B cell (primary cell): ENCODE measurements at regions not wholly inside any gene's neighbourhood (a gene's known extent, or its start where the extent isn't known, plus 50 kb on each side); places are given as distances from the start of the nearest gene placed in this dataset.

Experiments
- ATAC-seq: fragments of 200-7000 bp; cut with Tn5 transposase; one replicate; pipeline ENCODE4 v1.10.0; 2021; ENCODE audit warnings: low read depth, mild to moderate bottlenecking, moderate number of reproducible peaks, moderate library complexity
- CTCF ChIA-PET: fragments of 350-600 bp; sonication (Branson Sonifier 250); formaldehyde crosslinking; loops from one replicate; lab custom pipeline; 2021; ENCODE audit warnings: antibody characterized with exemption, inconsistent platforms; lab: Charles Lee
- POLR2A ChIA-PET: fragments of 350-600 bp; sonication (Branson Sonifier 250); formaldehyde crosslinking; loops from one replicate; lab custom pipeline; 2021; ENCODE audit warnings: antibody characterized with exemption; lab: Charles Lee
- DNase-seq: peaks from one replicate; pipeline ENCODE4 v3.0.0; 2013
- H2AFZ ChIP-seq: 2 replicates; pipeline ENCODE4 v1.6.1; 2012; ENCODE audit warnings: mild to moderate bottlenecking, low read depth, low read length; ENCODE audit not compliant: insufficient read depth, poor library complexity, severe bottlenecking
- H3K27ac ChIP-seq, 2 donors: 1 replicate in 1 of 2; 2 replicates in 1 of 2; pipeline ENCODE4 v1.5.1; 2012 to 2013; ENCODE audit warnings: low read length in 2 of 2, mild to moderate bottlenecking in 2 of 2, moderate library complexity in 1 of 2
- H3K27me3 ChIP-seq, 4 experiments: fragments of 200-600 bp in 1 of 4; sonication (generic) in 1 of 4; replicated peaks in 1 of 4; 1 replicate in 2 of 4; 2 replicates in 2 of 4; pipeline versions ENCODE4 v1.6.1 to v1.7.0; 2013 to 2016; ENCODE audit warnings: low read length in 3 of 4, mild to moderate bottlenecking in 2 of 4, mixed read lengths in 1 of 4, moderate library complexity in 1 of 4; ENCODE audit not compliant: insufficient read depth in 4 of 4, control insufficient read depth in 3 of 4; ENCODE audit errors: control extremely low read depth in 1 of 4
- H3K36me3 ChIP-seq, 2 experiments: replicated peaks in 1 of 2; 1 replicate in 1 of 2; 2 replicates in 1 of 2; pipeline versions ENCODE4 v1.6.1 to v1.7.1; 2013; ENCODE audit warnings: low read length in 1 of 2; ENCODE audit not compliant: insufficient read depth in 2 of 2, control insufficient read depth in 1 of 2; ENCODE audit errors: control extremely low read depth in 1 of 2, extremely low read depth in 1 of 2
- H3K4me1 ChIP-seq, 2 donors: fragments of 200-600 bp in 1 of 2; sonication (generic) in 1 of 2; 1 replicate in 1 of 2; 2 replicates in 1 of 2; pipeline versions ENCODE4 v1.5.1 to v1.6.1; 2013 to 2017; ENCODE audit warnings: low read length in 2 of 2; ENCODE audit not compliant: control insufficient read depth in 2 of 2, insufficient read depth in 2 of 2
- H3K4me2 ChIP-seq: replicated peaks from 2 replicates; pipeline ENCODE3; 2012; ENCODE audit warnings: mild to moderate bottlenecking, low read depth, low read length; ENCODE audit not compliant: poor library complexity, severe bottlenecking
- H3K4me3 ChIP-seq, 5 experiments: fragments of 200-600 bp in 1 of 5; sonication (generic) in 1 of 5; 1 replicate in 3 of 5; 2 replicates in 2 of 5; pipeline versions ENCODE4 v1.5.1 to v1.7.0; 2011 to 2016; ENCODE audit warnings: low read length in 4 of 5, mild to moderate bottlenecking in 4 of 5, low read depth in 2 of 5, control low read depth in 1 of 5, moderate library complexity in 1 of 5; ENCODE audit not compliant: insufficient read depth in 1 of 5; ENCODE audit errors: control extremely low read depth in 1 of 5, extremely low read depth in 1 of 5
- H3K79me2 ChIP-seq: fragments of 200-600 bp; sonication (generic); one replicate; pipeline ENCODE4 v1.6.0; 2016; ENCODE audit warnings: low read length; ENCODE audit not compliant: control insufficient read depth, insufficient read depth
- H3K9ac ChIP-seq: fragments of 200-600 bp; sonication (generic); 2 replicates; pipeline ENCODE4 v1.6.1; 2017; ENCODE audit warnings: mild to moderate bottlenecking, low read length, moderate library complexity
- H3K9me3 ChIP-seq, 3 donors: one replicate each; pipeline versions ENCODE4 v1.6.1 to v1.7.1; 2013; ENCODE audit warnings: low read length in 2 of 3; ENCODE audit not compliant: control insufficient read depth in 2 of 3, insufficient read depth in 1 of 3; ENCODE audit errors: control extremely low read depth in 1 of 3
- H4K20me1 ChIP-seq: 2 replicates; pipeline ENCODE4 v1.6.0; 2012; ENCODE audit warnings: mild to moderate bottlenecking, low read length; ENCODE audit not compliant: insufficient read depth, control insufficient read depth, poor library complexity, severe bottlenecking
- H3K27ac Mint-ChIP-seq: one replicate; pipeline ENCODE4 v1.8.0; 2021; ENCODE audit warnings: mixed read lengths
- H3K27me3 Mint-ChIP-seq: one replicate; pipeline ENCODE4 v1.8.0; 2021; ENCODE audit warnings: mixed read lengths
- H3K4me1 Mint-ChIP-seq: one replicate; pipeline ENCODE4 v1.8.0; 2021; ENCODE audit warnings: mixed read lengths
- H3K4me3 Mint-ChIP-seq: one replicate; pipeline ENCODE4 v1.8.0; 2021; ENCODE audit warnings: mixed read lengths
- H3K9me3 Mint-ChIP-seq: one replicate; pipeline ENCODE4 v1.8.0; 2022; ENCODE audit warnings: mixed read lengths; ENCODE audit not compliant: insufficient read depth
- EZH2 ChIP-seq: IDR thresholded peaks from 2 replicates; pipeline ENCODE4 v1.6.1; 2012; ENCODE audit warnings: borderline replicate concordance, low read depth, mild to moderate bottlenecking, moderate library complexity, low read length; ENCODE audit not compliant: insufficient read depth, poor library complexity, severe bottlenecking
- WGBS: methylation state at CpG from one replicate; pipeline ENCODE4 v1.1.5; 2013; ENCODE audit warnings: missing lambda C conversion rate; ENCODE audit not compliant: insufficient coverage; 5-methylcytosine and 5-hydroxymethylcytosine counted together
- intact Hi-C: fragments of 100-400 bp; cut with micrococcal nuclease; formaldehyde crosslinking; loops from one replicate; pipeline ENCODE4 v1.10.0; 2022
- TF ChIP-seq, protein P1 (sequence below): fragments of 200-600 bp; IDR thresholded peaks from one replicate; pipeline ENCODE4 v1.8.0; 2022; ENCODE audit warnings: antibody characterized with exemption, mild to moderate bottlenecking

GRCh38 chr12:60465060-60465459 lies 869.2 kb downstream of the SLC16A7 start:
- H2AFZ ChIP-seq: no peak overlapping the region
- H4K20me1 ChIP-seq: no peaks in the 10 kb centered on the region
- TF ChIP-seq EZH2: no peak
- TF ChIP-seq, protein P1, sequence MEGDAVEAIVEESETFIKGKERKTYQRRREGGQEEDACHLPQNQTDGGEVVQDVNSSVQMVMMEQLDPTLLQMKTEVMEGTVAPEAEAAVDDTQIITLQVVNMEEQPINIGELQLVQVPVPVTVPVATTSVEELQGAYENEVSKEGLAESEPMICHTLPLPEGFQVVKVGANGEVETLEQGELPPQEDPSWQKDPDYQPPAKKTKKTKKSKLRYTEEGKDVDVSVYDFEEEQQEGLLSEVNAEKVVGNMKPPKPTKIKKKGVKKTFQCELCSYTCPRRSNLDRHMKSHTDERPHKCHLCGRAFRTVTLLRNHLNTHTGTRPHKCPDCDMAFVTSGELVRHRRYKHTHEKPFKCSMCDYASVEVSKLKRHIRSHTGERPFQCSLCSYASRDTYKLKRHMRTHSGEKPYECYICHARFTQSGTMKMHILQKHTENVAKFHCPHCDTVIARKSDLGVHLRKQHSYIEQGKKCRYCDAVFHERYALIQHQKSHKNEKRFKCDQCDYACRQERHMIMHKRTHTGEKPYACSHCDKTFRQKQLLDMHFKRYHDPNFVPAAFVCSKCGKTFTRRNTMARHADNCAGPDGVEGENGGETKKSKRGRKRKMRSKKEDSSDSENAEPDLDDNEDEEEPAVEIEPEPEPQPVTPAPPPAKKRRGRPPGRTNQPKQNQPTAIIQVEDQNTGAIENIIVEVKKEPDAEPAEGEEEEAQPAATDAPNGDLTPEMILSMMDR: no peak
- Mint-ChIP-seq H3K9me3 (no peaks in the 10 kb centered on the region), H3K27me3 (no peaks in the 10 kb centered on the region), H3K27ac (no peak overlapping the region), H3K4me1 (no peaks in the 10 kb centered on the region), H3K4me3 (no peak overlapping the region)
- H3K4me1 ChIP-seq: no peaks in the 10 kb centered on the region
- H3K4me3 ChIP-seq: no peak overlapping the region
- ATAC-seq (no peak), DNase-seq (no peak)
- no peaks in the 10 kb centered on the region for H3K27me3 ChIP-seq
- H3K27ac ChIP-seq: no peak overlapping the region
- ChIA-PET POLR2A (no interaction called here), CTCF (no interaction called here)
- no peaks in the 10 kb centered on the region for H3K79me2 ChIP-seq
- H3K9ac ChIP-seq: no peak overlapping the region
- intact Hi-C loops: no loop called here
- H3K4me2 ChIP-seq: no peak overlapping the region
- no peaks in the 10 kb centered on the region for H3K9me3 ChIP-seq
- no peaks in the 10 kb centered on the region for H3K36me3 ChIP-seq

DNA sequence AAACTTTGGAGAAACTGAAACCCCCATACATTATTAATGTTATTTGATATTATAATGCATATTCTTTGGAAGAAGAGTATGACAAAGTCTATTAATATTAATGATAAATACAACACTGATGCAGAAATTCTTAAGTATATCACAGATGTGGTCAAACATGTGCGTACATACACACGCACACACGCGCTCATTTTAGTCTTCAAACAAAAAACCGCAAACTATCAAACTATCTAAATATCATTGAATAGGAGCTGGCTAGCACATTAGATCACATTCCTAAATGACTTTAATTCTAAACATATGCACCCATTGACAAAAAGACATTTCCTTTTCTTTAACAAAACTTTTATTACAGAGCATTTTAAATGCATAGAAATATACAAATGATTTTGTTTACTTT lies 872.7 kb downstream of the SLC16A7 start:
- H3K79me2 ChIP-seq: no peaks in the 10 kb centered on the region
- no peaks in the 10 kb centered on the region for H3K9me3 ChIP-seq
- H3K4me1 ChIP-seq: no peaks in the 10 kb centered on the region
- Mint-ChIP-seq H3K4me3 (no peak overlapping the region), H3K27ac (no peak overlapping the region), H3K27me3 (no peaks in the 10 kb centered on the region), H3K4me1 (no peaks in the 10 kb centered on the region), H3K9me3 (no peaks in the 10 kb centered on the region)
- no peak overlapping the region for H2AFZ ChIP-seq
- no peak overlapping the region for H3K4me3 ChIP-seq
- DNase-seq (no peak), ATAC-seq (no peak)
- no peak overlapping the region for H3K4me2 ChIP-seq
- H4K20me1 ChIP-seq: no peaks in the 10 kb centered on the region
- no peak overlapping the region for H3K27ac ChIP-seq
- intact Hi-C loops: no loop called here
- no peaks in the 10 kb centered on the region for H3K36me3 ChIP-seq
- no peaks in the 10 kb centered on the region for H3K27me3 ChIP-seq
- ChIA-PET CTCF (no interaction called here), POLR2A (no interaction called here)
- 96% methylated on average over 4 of the region's 5 CpGs for WGBS
- no peak overlapping the region for H3K9ac ChIP-seq
- TF ChIP-seq, protein P1: no peak
- TF ChIP-seq EZH2: no peak
